GM13976 (cell line): ENCODE measurements at regions not wholly inside any gene's neighbourhood (a gene's known extent, or its start where the extent isn't known, plus 50 kb on each side); places are given as distances from the start of the nearest gene placed in this dataset.

Experiments used
- DNase-seq: peaks from one replicate; pipeline ENCODE4 v3.0.0; 2012; ENCODE audit warnings: low spot score
- in situ Hi-C: fragments of 300-500 bp; cut with MboI; formaldehyde crosslinking; loops from one replicate; pipeline ENCODE4 v1.12.0; 2022; ENCODE audit warnings: low sequenced_read_pairs, mixed read lengths, inconsistent platforms; ENCODE audit not compliant: unreplicated experiment
- TF ChIP-seq, protein P1 (sequence below): IDR thresholded peaks from 2 replicates; pipeline ENCODE4 v1.5.1; 2012; ENCODE audit warnings: borderline replicate concordance, mild to moderate bottlenecking; ENCODE audit not compliant: insufficient read depth; ENCODE audit errors: extremely low read depth, missing control alignments, control extremely low read depth

DNA sequence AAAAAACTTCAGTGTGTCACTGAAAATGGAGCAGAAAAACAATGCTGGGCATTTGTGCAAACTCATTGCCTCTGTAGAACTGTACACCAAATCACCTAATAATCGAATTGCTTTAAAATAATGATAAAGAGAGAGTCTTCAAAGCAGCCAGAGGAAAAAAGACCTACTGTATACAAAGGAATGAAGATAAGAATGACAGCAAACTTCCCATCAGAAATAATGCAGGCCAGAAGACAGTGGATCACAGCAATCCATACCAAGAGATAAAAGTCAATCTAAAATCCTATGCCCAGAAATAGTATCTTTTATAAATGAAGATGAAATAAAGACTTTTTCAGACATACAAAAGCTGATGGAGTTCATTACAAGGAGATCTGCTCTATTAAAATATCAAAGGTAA lies 134.7 kb upstream of the VEPH1 start:
- DNase-seq = no peak
- in situ Hi-C loops = no loop called here
- TF ChIP-seq, protein P1, sequence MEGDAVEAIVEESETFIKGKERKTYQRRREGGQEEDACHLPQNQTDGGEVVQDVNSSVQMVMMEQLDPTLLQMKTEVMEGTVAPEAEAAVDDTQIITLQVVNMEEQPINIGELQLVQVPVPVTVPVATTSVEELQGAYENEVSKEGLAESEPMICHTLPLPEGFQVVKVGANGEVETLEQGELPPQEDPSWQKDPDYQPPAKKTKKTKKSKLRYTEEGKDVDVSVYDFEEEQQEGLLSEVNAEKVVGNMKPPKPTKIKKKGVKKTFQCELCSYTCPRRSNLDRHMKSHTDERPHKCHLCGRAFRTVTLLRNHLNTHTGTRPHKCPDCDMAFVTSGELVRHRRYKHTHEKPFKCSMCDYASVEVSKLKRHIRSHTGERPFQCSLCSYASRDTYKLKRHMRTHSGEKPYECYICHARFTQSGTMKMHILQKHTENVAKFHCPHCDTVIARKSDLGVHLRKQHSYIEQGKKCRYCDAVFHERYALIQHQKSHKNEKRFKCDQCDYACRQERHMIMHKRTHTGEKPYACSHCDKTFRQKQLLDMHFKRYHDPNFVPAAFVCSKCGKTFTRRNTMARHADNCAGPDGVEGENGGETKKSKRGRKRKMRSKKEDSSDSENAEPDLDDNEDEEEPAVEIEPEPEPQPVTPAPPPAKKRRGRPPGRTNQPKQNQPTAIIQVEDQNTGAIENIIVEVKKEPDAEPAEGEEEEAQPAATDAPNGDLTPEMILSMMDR = no peak

DNA sequence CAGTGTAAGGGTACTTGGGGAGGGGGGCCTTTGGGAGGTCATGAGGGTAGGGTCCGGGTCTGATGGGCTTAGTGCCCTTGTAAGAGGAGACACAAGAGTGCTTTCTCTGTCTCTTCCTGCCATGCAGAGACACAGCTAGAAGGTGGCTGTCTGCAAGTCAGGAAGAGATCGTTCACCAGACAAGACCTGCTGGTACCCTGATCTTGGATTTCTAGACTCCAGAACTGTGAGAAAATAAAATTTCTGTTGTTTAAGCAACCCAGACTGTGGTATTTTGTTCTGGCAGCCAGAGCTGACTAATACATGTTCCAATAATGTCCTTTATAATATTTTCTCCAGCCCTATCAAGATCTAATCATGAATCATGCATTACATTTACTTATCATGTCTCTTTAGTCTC lies 130.0 kb upstream of the VEPH1 start:
- no peak for DNase-seq
- in situ Hi-C loops = no loop called here
- TF ChIP-seq, protein P1 = no peak

DNA sequence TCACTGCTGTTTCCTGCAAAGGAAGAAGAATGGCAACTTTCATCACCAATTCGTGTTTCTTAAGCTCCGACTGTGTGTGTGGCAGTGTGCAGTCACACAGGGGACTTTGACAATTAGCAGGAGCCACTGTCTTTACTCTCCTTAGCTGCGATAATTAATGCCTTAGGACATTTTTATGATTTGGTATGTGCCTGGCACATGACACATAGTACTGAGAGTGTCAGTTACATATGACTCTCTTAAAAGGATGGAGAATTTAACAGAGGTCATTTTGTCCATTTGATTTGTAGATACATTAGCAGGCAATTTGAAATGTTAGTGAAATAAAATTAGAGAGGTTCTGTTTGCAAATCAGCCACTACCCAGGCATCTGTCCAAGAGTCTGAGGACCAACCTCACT lies 128.9 kb upstream of the VEPH1 start:
- no peak for DNase-seq
- TF ChIP-seq, protein P1 = no peak
- in situ Hi-C loops = no loop called here

DNA sequence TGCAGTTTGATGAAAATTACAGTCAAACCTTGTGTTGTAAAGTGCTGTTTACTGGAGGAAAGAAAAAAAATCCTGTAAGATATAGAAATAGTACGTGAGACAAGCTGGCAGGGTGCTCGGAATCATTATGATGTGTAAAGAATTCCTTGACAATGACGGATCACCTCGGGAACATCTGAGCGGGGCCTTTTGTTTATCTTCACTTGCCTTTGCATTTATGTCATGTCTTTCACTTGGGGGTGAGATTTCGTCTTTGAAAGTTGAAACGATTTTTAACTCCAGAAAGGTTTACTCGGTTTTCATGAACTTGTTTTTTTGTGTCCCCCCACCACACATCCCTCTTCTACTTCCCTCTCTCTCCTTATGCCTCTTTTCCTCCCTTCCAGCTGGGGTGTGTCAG lies 128.3 kb upstream of the VEPH1 start:
- TF ChIP-seq, protein P1 = no peak
- in situ Hi-C loops = no loop called here
- DNase-seq = no peak

DNA sequence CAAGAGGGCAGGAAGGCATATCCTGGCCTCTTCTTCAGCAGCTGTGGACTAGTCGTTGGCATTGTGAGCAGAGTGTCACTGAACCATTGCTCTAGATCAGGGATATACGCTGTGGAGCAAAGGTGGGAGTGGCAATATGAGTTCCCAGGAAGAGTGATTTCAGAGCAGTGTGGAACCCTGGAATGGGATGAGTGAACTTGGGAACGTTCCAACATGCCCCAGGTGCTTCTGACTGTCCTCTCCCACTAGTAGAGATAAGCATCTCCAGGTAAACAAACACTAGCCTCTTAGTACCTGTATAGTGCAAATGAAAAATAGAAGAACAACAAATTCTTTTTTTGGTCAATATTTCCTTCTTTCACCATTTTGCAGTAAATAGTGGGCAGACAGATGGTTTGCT lies 123.6 kb upstream of the VEPH1 start:
- DNase-seq = no peak
- TF ChIP-seq, protein P1 = no peak
- in situ Hi-C loops = no loop called here

DNA sequence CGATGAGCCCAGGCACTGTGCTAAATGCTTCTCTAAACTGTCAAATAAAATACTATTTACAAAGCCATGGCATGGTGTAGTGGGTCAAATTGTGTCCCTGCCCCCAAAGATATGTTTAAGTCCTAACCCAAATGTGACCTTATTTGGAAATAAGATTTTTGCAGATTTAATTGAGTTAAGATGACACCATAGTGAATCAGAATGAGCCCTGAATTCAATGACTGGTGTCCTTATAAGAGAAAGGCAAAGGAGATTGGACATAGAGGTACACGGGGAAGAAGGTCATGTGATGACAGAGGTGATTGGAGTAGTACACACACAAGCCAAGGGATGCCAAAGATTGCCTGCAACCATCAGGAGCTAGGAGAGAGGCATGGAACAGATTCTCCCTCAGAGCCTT lies 121.6 kb upstream of the VEPH1 start:
- no peak for DNase-seq
- TF ChIP-seq, protein P1 = no peak
- in situ Hi-C loops = loop anchor here (25.0 kb wide), 3 partner anchors 812 to 1162 kb away; no protein-coding TSS in a partner anchor

DNA sequence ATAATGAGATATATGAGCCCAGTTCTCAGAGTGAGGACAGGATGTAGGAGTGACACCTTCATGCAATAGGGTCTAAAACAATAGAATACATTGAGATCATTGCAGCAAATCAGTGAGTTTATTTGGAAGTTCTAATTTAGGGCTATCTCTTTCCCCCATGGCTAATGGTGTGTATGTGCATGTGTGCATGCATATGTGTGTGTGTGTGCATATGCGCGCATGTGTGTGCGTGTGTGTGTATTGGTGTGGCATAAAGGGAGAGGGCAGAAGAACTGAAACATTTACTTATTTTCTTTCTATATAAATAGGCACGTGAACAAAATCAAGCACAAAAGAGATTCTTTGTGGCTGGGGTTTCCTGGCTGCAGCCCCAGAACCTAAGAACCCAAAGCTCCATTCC lies 115.7 kb upstream of the VEPH1 start:
- TF ChIP-seq, protein P1 = no peak
- in situ Hi-C loops = loop anchor here (25.0 kb wide), 3 partner anchors 818 to 1168 kb away; no protein-coding TSS in a partner anchor
- no peak for DNase-seq
